SK-N-SH treated with all-trans-retinoic acid at 6 μM for 48 hours (cell line): ENCODE measurements at regions not wholly inside any gene's neighbourhood (a gene's known extent, or its start where the extent isn't known, plus 50 kb on each side); places are given as distances from the start of the nearest gene placed in this dataset.
"Not testable (repeated sequence)": the region's sequence is repeated elsewhere in the genome, so short reads cannot be mapped to it uniquely, and the experiment has no call there.

Source experiments
- ATAC-seq: fragments of 200-7000 bp; cut with Tn5 transposase; 3 replicates; pipeline ENCODE4 v1.9.1; 2020; ENCODE audit warnings: mild to moderate bottlenecking, moderate library complexity

GRCh38 chr1:46878173-46878782 is 63.0 kb downstream of the CYP4A11 start:
- peak; percentile 55; the same call in 2 of the 3 replicates for ATAC-seq

GRCh38 chr1:46876093-46876492 is 65.2 kb downstream of the CYP4A11 start:
- not testable (repeated sequence) for ATAC-seq
